GM19193 (cell line): ENCODE measurements at regions not wholly inside any gene's neighbourhood (a gene's known extent, or its start where the extent isn't known, plus 50 kb on each side); places are given as distances from the start of the nearest gene placed in this dataset.

Experiments used
- POLR2A ChIP-seq: IDR thresholded peaks from 4 replicates; pipeline ENCODE4 v1.6.1; 2011; ENCODE audit not compliant: insufficient read depth, insufficient read length; ENCODE audit errors: extremely low read depth

- peak; percentile 53 for TF ChIP-seq POLR2A
Observed at GRCh38 chr13:24618011-24618955, 61.9 kb upstream of the ATP12A start.

DNA sequence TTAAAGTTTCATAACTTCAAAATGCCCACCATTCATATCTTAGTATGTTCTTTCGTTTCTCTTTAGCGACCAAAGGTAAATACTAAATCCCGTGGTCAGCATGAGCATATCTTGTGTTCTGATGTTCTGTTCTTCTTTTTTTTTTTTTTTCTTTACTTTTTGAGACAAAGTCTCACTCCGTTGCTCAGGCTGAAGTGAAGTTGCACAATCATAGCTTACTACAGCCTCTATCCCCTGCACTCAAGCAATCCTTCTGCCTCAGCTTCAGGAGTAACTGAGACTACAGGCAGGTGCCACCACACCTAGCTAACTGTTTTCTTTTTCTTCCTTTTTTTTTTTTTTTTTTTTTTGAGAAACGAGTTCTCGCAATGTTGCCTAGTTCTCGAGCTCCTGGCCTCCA, 60.9 kb upstream of the ATP12A start:
- TF ChIP-seq POLR2A = no peak

DNA sequence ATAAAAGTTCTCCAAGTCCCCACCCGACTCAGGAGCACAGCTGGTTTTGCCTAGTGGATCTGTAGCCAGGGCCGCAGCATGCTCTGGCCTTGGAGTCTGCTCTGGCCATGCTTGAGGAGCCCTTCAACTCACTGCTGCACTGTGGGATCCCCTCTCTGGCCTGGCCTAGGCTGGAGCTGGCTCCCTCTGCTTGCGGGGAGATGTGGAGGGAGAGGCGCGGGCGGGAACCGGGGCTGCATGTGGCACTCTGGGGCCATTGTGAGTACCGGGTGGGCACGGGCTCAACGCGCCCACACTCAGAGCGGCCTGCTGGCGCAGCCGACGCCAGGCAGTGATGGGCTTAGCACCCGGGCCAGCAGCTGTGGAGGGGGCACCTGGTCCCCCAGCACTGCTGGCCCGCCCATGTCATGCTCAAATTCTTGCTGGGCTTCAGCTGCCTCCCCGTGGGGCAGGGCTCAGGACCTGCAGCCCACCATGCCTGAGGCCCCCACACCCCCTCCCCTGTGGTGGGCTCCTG, 57.0 kb upstream of the ATP12A start:
- TF ChIP-seq POLR2A = no peak

DNA sequence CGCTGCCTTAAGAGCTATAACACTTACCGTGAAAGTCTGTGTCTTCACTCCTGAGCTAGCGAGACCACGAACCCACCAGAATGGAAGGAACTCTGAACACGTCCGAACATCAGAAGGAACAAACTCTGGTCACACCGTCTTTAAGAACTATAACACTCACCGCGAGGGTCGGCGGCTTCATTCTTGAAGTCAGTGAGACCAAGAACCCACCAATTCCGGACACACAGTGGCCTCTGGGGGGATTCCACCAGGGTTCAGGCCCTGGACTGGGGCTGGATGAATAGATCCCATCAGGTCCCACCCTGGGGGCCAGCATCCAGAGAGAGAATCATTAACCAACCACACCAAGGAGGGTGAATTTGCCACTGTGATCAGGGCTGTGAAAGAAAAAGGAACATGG, 55.8 kb upstream of the ATP12A start:
- no peak for TF ChIP-seq POLR2A

DNA sequence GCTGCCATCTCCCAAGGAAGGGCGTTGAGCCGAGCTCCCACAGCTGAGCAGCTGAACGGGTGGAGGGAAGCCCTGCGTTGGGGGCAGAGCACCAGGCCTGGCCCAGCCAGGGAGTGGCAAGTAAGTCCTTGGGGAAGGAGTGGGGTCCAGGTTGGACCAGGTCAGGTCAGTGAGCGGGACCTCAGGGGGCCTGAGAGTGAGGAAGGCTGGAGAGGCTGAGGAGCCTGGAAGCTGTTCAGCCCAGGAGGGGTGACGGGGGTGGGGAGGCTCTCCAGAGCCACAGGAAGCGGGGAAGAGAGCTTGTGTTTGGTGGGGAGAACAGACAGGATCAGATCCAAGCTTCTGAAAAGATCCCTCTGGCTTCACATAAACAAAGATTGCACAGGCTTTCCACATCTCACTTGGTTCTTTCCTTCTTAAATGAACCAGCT, 55.4 kb upstream of the ATP12A start:
- no peak for TF ChIP-seq POLR2A

- no peak for TF ChIP-seq POLR2A
Observed at GRCh38 chr13:24625331-24625731, 54.9 kb upstream of the ATP12A start.

DNA sequence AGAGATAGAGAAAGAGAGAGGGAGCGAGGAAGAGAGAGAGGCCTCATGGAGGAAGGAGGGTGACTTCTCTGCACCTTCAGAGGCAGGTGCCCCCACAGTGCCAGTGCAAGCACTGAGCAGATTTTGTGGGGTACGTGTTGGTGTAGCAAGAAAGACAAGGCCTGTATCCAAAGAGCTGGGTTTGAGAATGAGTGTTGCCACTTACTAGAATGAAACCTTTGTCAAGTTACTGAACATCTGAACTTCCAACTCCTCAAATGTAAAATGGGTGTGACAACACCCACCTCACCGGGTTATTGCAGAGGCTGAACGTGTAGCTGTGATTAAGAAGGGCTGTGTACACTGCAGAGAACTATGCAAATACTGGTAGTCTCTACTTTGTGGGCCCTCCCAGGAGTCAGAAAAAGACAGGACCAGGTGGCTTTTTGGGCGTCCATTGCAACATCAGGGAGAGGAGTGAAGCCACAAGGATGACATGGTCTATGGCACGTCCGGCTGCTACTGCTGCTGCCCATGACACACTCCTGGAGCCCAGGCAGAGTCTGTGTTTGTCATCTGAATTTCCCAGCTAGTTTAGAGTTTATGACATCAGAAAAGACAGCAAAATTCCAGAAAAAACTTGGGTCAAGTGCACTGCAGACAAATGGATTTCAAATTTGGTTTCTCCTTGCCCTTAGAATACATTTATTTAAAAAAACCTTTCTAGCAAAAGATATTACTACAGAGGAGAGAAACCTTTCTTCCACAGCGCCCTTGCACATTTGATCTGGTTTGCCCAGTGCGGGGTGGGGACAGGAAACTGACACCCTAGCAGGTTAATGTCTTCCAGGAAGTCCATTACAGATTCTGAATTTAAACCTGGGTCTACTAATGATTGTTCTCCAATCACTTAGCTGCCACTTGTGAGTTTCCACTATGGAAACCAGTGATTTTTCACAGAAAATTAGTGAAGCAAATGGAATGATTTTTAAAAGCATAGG, 54.0 kb upstream of the ATP12A start:
- TF ChIP-seq POLR2A = no peak

GRCh38 chr13:24627090-24627714, 53.0 kb upstream of the ATP12A start:
- TF ChIP-seq POLR2A = no peak

GRCh38 chr13:24627946-24628345, 52.3 kb upstream of the ATP12A start:
- no peak for TF ChIP-seq POLR2A

DNA sequence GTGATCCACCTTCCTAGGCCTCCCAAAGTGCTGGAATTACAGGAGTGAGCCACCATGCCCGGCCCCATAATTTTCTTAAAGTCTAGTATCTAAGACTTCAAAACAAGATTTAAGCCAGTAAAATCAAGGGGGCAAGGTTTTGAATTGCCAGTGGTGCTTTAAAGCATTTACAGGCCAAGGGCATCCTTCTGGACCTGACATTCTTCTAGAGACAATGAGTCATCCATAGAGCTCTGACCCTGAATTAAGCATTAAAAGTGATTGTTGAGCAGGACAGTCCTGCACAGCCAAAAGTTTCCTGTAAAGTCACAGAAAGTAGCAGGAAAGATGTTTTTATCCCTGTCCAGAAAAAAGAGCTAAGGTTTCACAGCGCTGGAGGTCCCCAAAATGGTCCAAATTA, 50.9 kb upstream of the ATP12A start:
- TF ChIP-seq POLR2A = no peak

DNA sequence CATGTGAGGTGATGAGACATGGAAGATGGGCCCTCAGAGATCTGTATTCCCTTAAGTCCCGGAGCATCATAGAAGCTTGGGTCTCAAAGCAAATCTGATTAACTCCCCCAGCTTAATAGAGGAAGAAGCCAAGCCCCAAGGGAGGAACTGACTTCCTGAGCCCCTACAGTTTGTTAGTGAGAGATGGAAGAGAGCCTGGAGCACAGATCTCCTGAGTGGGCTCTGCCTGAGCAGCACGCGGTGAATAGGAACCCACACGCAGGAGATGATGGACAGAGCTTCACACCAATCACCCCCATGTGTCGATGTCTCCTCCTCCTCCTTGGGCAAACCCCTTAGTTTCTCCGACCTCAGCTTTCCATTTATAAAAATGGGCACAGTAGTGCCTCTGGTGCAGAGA, 50.1 kb upstream of the ATP12A start:
- TF ChIP-seq POLR2A = no peak
